ENCODE measurements at regions not wholly inside any gene's neighbourhood (a gene's known extent, or its start where the extent isn't known, plus 50 kb on each side); places are given as distances from the start of the nearest gene placed in this dataset.

- H3K4me1 Mint-ChIP-seq = peaks cover 10 to 36% (median 28%) of the 10 kb centered on the region in 4 donors
- Histone ChIP-seq H3K36me3 (ENCODE audit: insufficient read depth, low read length) (no peaks in the 10 kb centered on the region), H3K4me3 (ENCODE audit: low read length in 2 of 2) (no peak overlapping the region), H3K9me3 (ENCODE audit: control insufficient read depth in 1 of 2, low read length in 2 of 2) (no peaks in the 10 kb centered on the region), H3K27ac (ENCODE audit: low read depth, low read length) (no peak overlapping the region), H3K4me1 (ENCODE audit: insufficient read depth, low read length) (peaks cover 8% of the 10 kb centered on the region), H3K27me3 (ENCODE audit: insufficient read depth, low read length) (no peaks in the 10 kb centered on the region)
- peak overlapping the region in 2 of 7 donors; percentile 25 to 48 for H3K27ac Mint-ChIP-seq
- peak overlapping the region in 5 of 8 donors; percentile 17 to 50 (median 40) for H3K4me3 Mint-ChIP-seq
- POLR2A ChIA-PET (ENCODE audit: partially characterized antibody) = no interaction called here
- H3K9me3 Mint-ChIP-seq = peaks cover 0 to 1% (median 0%) of the 10 kb centered on the region in 8 donors
- CTCF ChIA-PET (ENCODE audit: partially characterized antibody) = no interaction called here
- no peaks in the 10 kb centered on the region for H3K27me3 Mint-ChIP-seq
- no peak for DNase-seq
- intact Hi-C loops (cut with micrococcal nuclease) = no loop called here
- no peaks in the 10 kb centered on the region for H3K36me3 Mint-ChIP-seq
Observed at GRCh38 chr13:48853728-48854102, 122.0 kb upstream of the FNDC3A start.

- H3K4me3 Mint-ChIP-seq = peak overlapping the region in 1 of 8 donors; percentile 15
- peak overlapping the region in 1 of 7 donors; percentile 1 for H3K27ac Mint-ChIP-seq
- H3K27me3 Mint-ChIP-seq = no peaks in the 10 kb centered on the region
- ChIA-PET CTCF (ENCODE audit: partially characterized antibody) (no interaction called here), POLR2A (ENCODE audit: partially characterized antibody) (no interaction called here)
- no peaks in the 10 kb centered on the region for H3K36me3 Mint-ChIP-seq
- Histone ChIP-seq H3K9me3 (ENCODE audit: control insufficient read depth in 1 of 2, low read length in 2 of 2) (no peaks in the 10 kb centered on the region), H3K36me3 (ENCODE audit: insufficient read depth, low read length) (no peaks in the 10 kb centered on the region), H3K4me3 (ENCODE audit: low read length in 2 of 2) (no peak overlapping the region), H3K27me3 (ENCODE audit: insufficient read depth, low read length) (no peaks in the 10 kb centered on the region), H3K27ac (ENCODE audit: low read depth, low read length) (no peak overlapping the region), H3K4me1 (ENCODE audit: insufficient read depth, low read length) (peaks cover 8% of the 10 kb centered on the region)
- no peaks in the 10 kb centered on the region for H3K9me3 Mint-ChIP-seq
- no peak for DNase-seq
- intact Hi-C loops (cut with micrococcal nuclease) = no loop called here
- H3K4me1 Mint-ChIP-seq = peaks cover 12 to 25% (median 20%) of the 10 kb centered on the region in 4 donors
Observed at GRCh38 chr13:48857576-48857975, 118.1 kb upstream of the FNDC3A start.

- CTCF ChIA-PET (ENCODE audit: partially characterized antibody) = no interaction called here
- Histone ChIP-seq H3K36me3 (ENCODE audit: insufficient read depth, low read length) (no peaks in the 10 kb centered on the region), H3K4me1 (ENCODE audit: insufficient read depth, low read length) (peaks cover 8% of the 10 kb centered on the region), H3K4me3 (ENCODE audit: low read length in 2 of 2) (no peak overlapping the region), H3K27ac (ENCODE audit: low read depth, low read length) (no peak overlapping the region), H3K27me3 (ENCODE audit: insufficient read depth, low read length) (no peaks in the 10 kb centered on the region), H3K9me3 (ENCODE audit: control insufficient read depth in 1 of 2, low read length in 2 of 2) (no peaks in the 10 kb centered on the region)
- Mint-ChIP-seq H3K36me3 (no peaks in the 10 kb centered on the region), H3K4me3 (peak overlapping the region in 5 of 8 donors; percentile 35 to 73 (median 51)), H3K27me3 (no peaks in the 10 kb centered on the region), H3K27ac (peak overlapping the region in 5 of 7 donors; percentile 1 to 89 (median 28)), H3K4me1 (peaks cover 12 to 25% (median 18%) of the 10 kb centered on the region in 4 donors), H3K9me3 (no peaks in the 10 kb centered on the region)
- POLR2A ChIA-PET (ENCODE audit: partially characterized antibody) = no interaction called here
- DNase-seq = peak in 1 of 5 donors; percentile 16
- intact Hi-C loops (cut with micrococcal nuclease) = no loop called here
Observed at GRCh38 chr13:48858122-48858902, 117.4 kb upstream of the FNDC3A start.

- H3K4me3 ChIP-seq (ENCODE audit: low read length in 2 of 2) = no peak overlapping the region
- ChIA-PET CTCF (ENCODE audit: partially characterized antibody) (no interaction called here), POLR2A (ENCODE audit: partially characterized antibody) (no interaction called here)
- H3K9me3 Mint-ChIP-seq = no peaks in the 10 kb centered on the region
- H3K27ac Mint-ChIP-seq = peak overlapping the region in 1 of 7 donors; percentile 3
- H3K27me3 ChIP-seq (ENCODE audit: insufficient read depth, low read length) = no peaks in the 10 kb centered on the region
- no peaks in the 10 kb centered on the region for H3K36me3 ChIP-seq (ENCODE audit: insufficient read depth, low read length)
- no peak overlapping the region for H3K27ac ChIP-seq (ENCODE audit: low read depth, low read length)
- H3K4me1 ChIP-seq (ENCODE audit: insufficient read depth, low read length) = peaks cover 8% of the 10 kb centered on the region
- H3K4me1 Mint-ChIP-seq = peaks cover 10 to 18% (median 12%) of the 10 kb centered on the region in 4 donors
- no peak for DNase-seq
- no peaks in the 10 kb centered on the region for H3K9me3 ChIP-seq (ENCODE audit: control insufficient read depth in 1 of 2, low read length in 2 of 2)
- H3K36me3 Mint-ChIP-seq = no peaks in the 10 kb centered on the region
- H3K27me3 Mint-ChIP-seq = no peaks in the 10 kb centered on the region
- intact Hi-C loops (cut with micrococcal nuclease) = no loop called here
- peak overlapping the region in 1 of 8 donors; percentile 31 for H3K4me3 Mint-ChIP-seq
Observed at GRCh38 chr13:48859272-48860105, 116.2 kb upstream of the FNDC3A start.

GRCh38 chr13:48860364-48860763, 115.3 kb upstream of the FNDC3A start:
- Mint-ChIP-seq H3K36me3 (no peaks in the 10 kb centered on the region), H3K4me3 (no peak overlapping the region), H3K4me1 (peaks cover 10 to 18% (median 12%) of the 10 kb centered on the region in 4 donors), H3K27me3 (no peaks in the 10 kb centered on the region), H3K9me3 (no peaks in the 10 kb centered on the region), H3K27ac (no peak overlapping the region)
- CTCF ChIA-PET (ENCODE audit: partially characterized antibody) = no interaction called here
- H3K4me1 ChIP-seq (ENCODE audit: insufficient read depth, low read length) = peaks cover 8% of the 10 kb centered on the region
- DNase-seq = no peak
- no peaks in the 10 kb centered on the region for H3K9me3 ChIP-seq (ENCODE audit: control insufficient read depth in 1 of 2, low read length in 2 of 2)
- no peak overlapping the region for H3K27ac ChIP-seq (ENCODE audit: low read depth, low read length)
- no peak overlapping the region for H3K4me3 ChIP-seq (ENCODE audit: low read length in 2 of 2)
- POLR2A ChIA-PET (ENCODE audit: partially characterized antibody) = no interaction called here
- H3K36me3 ChIP-seq (ENCODE audit: insufficient read depth, low read length) = no peaks in the 10 kb centered on the region
- no peaks in the 10 kb centered on the region for H3K27me3 ChIP-seq (ENCODE audit: insufficient read depth, low read length)
- intact Hi-C loops (cut with micrococcal nuclease) = no loop called here

GRCh38 chr13:48862572-48862971, 113.1 kb upstream of the FNDC3A start:
- CTCF ChIA-PET (ENCODE audit: partially characterized antibody) = no interaction called here
- peaks cover 8% of the 10 kb centered on the region for H3K4me1 ChIP-seq (ENCODE audit: insufficient read depth, low read length)
- no peak overlapping the region for H3K27ac ChIP-seq (ENCODE audit: low read depth, low read length)
- no peak overlapping the region for H3K27ac Mint-ChIP-seq
- no peak overlapping the region for H3K4me3 Mint-ChIP-seq
- no peaks in the 10 kb centered on the region for H3K27me3 ChIP-seq (ENCODE audit: insufficient read depth, low read length)
- DNase-seq = no peak
- no peak overlapping the region for H3K4me3 ChIP-seq (ENCODE audit: low read length in 2 of 2)
- peaks cover 10 to 17% (median 11%) of the 10 kb centered on the region in 4 donors for H3K4me1 Mint-ChIP-seq
- no peaks in the 10 kb centered on the region for H3K9me3 ChIP-seq (ENCODE audit: control insufficient read depth in 1 of 2, low read length in 2 of 2)
- no peaks in the 10 kb centered on the region for H3K36me3 Mint-ChIP-seq
- no peaks in the 10 kb centered on the region for H3K27me3 Mint-ChIP-seq
- H3K36me3 ChIP-seq (ENCODE audit: insufficient read depth, low read length) = no peaks in the 10 kb centered on the region
- POLR2A ChIA-PET (ENCODE audit: partially characterized antibody) = no interaction called here
- intact Hi-C loops (cut with micrococcal nuclease) = no loop called here
- no peaks in the 10 kb centered on the region for H3K9me3 Mint-ChIP-seq

GRCh38 chr13:48864100-48864499, 111.6 kb upstream of the FNDC3A start:
- H3K27me3 ChIP-seq (ENCODE audit: insufficient read depth, low read length) = no peaks in the 10 kb centered on the region
- no peaks in the 10 kb centered on the region for H3K36me3 ChIP-seq (ENCODE audit: insufficient read depth, low read length)
- intact Hi-C loops (cut with micrococcal nuclease) = no loop called here
- no peak overlapping the region for H3K27ac ChIP-seq (ENCODE audit: low read depth, low read length)
- DNase-seq = no peak
- no peak overlapping the region for H3K4me3 ChIP-seq (ENCODE audit: low read length in 2 of 2)
- Mint-ChIP-seq H3K27ac (no peak overlapping the region), H3K36me3 (no peaks in the 10 kb centered on the region), H3K4me3 (no peak overlapping the region), H3K9me3 (no peaks in the 10 kb centered on the region), H3K4me1 (peaks cover 0 to 4% (median 2%) of the 10 kb centered on the region in 4 donors), H3K27me3 (no peaks in the 10 kb centered on the region)
- CTCF ChIA-PET (ENCODE audit: partially characterized antibody) = no interaction called here
- POLR2A ChIA-PET (ENCODE audit: partially characterized antibody) = no interaction called here
- H3K4me1 ChIP-seq (ENCODE audit: insufficient read depth, low read length) = no peaks in the 10 kb centered on the region
- H3K9me3 ChIP-seq (ENCODE audit: control insufficient read depth in 1 of 2, low read length in 2 of 2) = no peaks in the 10 kb centered on the region
